Suprapubic skin (tissue), 4 donors: ENCODE measurements at regions not wholly inside any gene's neighbourhood (a gene's known extent, or its start where the extent isn't known, plus 50 kb on each side); places are given as distances from the start of the nearest gene placed in this dataset.
"Not testable (repeated sequence)": the region's sequence is repeated elsewhere in the genome, so short reads cannot be mapped to it uniquely, and the experiment has no call there.

Source experiments
- DNase-seq, 2 donors: peaks; one replicate each; pipeline ENCODE4 v3.0.0-alpha.2; 2019; ENCODE audit warnings: low spot score in 2 of 2
- H3K27ac ChIP-seq: fragments of 200-600 bp; sonication (generic); one replicate; pipeline ENCODE4 v1.5.1; 2019
- H3K27me3 ChIP-seq: fragments of 200-600 bp; sonication (generic); one replicate; pipeline ENCODE4 v1.5.1; 2019
- H3K36me3 ChIP-seq: fragments of 200-600 bp; sonication (generic); one replicate; pipeline ENCODE4 v1.5.1; 2019
- H3K4me1 ChIP-seq: fragments of 200-600 bp; sonication (generic); one replicate; pipeline ENCODE4 v1.5.1; 2019
- H3K4me3 ChIP-seq: fragments of 200-600 bp; sonication (generic); one replicate; pipeline ENCODE4 v1.5.1; 2019; ENCODE audit warnings: mild to moderate bottlenecking
- H3K9me3 ChIP-seq: fragments of 200-600 bp; sonication (generic); one replicate; pipeline ENCODE4 v1.5.1; 2019
- EP300 ChIP-seq: sonication (generic); formaldehyde crosslinking; IDR thresholded peaks from one replicate; pipeline ENCODE4 v1.6.1; 2017; ENCODE audit warnings: antibody characterized with exemption
- POLR2A ChIP-seq, 2 donors: fragments of 450-650 bp; IDR thresholded peaks; one replicate each; pipeline ENCODE4 v1.6.1; 2017; ENCODE audit warnings: antibody characterized with exemption in 2 of 2, mild to moderate bottlenecking in 2 of 2, moderate library complexity in 2 of 2
- POLR2AphosphoS5 ChIP-seq, 3 donors: sonication (generic); formaldehyde crosslinking; IDR thresholded peaks; one replicate each; pipeline ENCODE4 v1.6.1; 2017; ENCODE audit warnings: antibody characterized with exemption in 3 of 3
- WGBS: methylation state at CpG from one replicate; pipeline ENCODE4 v1.1.5; 2018; 5-methylcytosine and 5-hydroxymethylcytosine counted together
- TF ChIP-seq, protein P1 (sequence below), 2 donors: fragments of 200-600 bp in 1 of 2; fragments of 450-650 bp in 1 of 2; sonication (generic) in 1 of 2; IDR thresholded peaks; one replicate each; pipeline ENCODE4 v1.5.1; 2016 to 2019; ENCODE audit warnings: antibody characterized with exemption in 2 of 2, mild to moderate bottlenecking in 1 of 2, moderate library complexity in 1 of 2

DNA sequence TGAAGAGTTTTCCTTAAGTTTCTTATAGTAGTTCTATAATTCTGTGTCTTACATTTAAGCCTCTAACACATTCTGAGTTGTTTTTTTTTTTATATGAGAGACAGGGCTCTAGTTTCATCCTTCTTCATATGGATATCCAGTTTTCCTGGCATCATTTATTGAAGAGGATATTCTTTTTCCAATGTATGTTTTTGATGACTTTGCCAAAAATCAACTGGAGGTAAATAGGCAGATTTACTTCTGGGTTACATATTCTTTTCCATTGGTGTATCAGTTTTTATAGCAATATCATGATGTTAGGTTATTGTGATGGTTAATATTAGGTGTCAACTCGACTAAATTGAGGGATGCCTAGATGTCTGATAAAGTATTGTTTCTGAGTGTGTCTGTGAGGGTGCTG is 650.7 kb upstream of the GRID2 start:
- Histone ChIP-seq H3K27ac (no peak overlapping the region), H3K27me3 (no peaks in the 10 kb centered on the region), H3K36me3 (no peaks in the 10 kb centered on the region), H3K4me1 (no peaks in the 10 kb centered on the region), H3K4me3 (no peak overlapping the region), H3K9me3 (no peaks in the 10 kb centered on the region)
- DNase-seq, result no peak
- 69% methylated on average over 1 of the region's 1 CpG for WGBS
- no peak for TF ChIP-seq POLR2AphosphoS5 (IDR thresholded peaks at IDR 0.05)
- TF ChIP-seq POLR2A (IDR thresholded peaks at IDR 0.05), result no peak
- TF ChIP-seq, protein P1, sequence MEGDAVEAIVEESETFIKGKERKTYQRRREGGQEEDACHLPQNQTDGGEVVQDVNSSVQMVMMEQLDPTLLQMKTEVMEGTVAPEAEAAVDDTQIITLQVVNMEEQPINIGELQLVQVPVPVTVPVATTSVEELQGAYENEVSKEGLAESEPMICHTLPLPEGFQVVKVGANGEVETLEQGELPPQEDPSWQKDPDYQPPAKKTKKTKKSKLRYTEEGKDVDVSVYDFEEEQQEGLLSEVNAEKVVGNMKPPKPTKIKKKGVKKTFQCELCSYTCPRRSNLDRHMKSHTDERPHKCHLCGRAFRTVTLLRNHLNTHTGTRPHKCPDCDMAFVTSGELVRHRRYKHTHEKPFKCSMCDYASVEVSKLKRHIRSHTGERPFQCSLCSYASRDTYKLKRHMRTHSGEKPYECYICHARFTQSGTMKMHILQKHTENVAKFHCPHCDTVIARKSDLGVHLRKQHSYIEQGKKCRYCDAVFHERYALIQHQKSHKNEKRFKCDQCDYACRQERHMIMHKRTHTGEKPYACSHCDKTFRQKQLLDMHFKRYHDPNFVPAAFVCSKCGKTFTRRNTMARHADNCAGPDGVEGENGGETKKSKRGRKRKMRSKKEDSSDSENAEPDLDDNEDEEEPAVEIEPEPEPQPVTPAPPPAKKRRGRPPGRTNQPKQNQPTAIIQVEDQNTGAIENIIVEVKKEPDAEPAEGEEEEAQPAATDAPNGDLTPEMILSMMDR (IDR thresholded peaks at IDR 0.05), result no peak
- TF ChIP-seq EP300, result no peak

DNA sequence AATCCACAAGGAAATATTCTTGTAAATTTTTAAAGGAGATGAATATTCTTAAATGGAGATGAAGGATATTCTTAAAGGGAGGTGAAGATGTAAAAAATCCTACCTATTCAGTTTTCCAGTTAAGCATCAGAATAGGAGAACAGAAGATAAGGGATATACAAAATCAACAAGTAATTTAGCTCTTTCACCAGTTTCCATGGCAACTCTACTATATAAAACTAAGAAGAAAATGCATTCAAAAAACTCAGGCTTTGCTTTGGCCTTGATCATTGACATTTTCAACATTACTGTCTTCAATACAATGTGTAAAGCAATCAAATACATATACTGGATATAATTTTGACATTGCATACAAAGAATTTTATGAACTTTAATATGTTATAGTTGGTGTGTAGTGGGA is 622.7 kb upstream of the GRID2 start:
- Histone ChIP-seq H3K27me3 (no peaks in the 10 kb centered on the region), H3K4me3 (no peak overlapping the region), H3K4me1 (no peaks in the 10 kb centered on the region), H3K9me3 (no peaks in the 10 kb centered on the region), H3K27ac (no peak overlapping the region), H3K36me3 (no peaks in the 10 kb centered on the region)
- TF ChIP-seq, protein P1 (IDR thresholded peaks at IDR 0.05), result no peak
- TF ChIP-seq POLR2A (IDR thresholded peaks at IDR 0.05) (no peak), EP300 (no peak), POLR2AphosphoS5 (IDR thresholded peaks at IDR 0.05) (no peak)
- no peak for DNase-seq

DNA sequence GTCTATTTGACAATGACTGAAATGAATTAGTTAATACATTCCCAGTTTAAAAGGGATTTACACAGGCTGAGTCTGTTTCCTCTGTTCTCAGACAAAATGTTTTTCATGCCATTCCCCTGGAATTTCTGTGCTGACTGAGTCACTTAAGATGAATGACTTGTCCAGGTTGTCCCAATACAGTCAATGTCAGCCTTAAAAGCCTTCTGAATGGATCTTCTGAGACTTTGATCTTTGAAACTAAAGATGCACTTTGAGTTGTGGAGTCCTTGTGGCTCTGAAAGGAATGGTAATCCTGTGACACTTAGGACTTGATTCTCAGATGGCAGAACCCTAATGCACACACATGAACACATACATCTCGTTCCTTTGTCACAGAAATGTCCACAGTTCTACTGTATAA is 622.2 kb upstream of the GRID2 start:
- Histone ChIP-seq H3K9me3 (no peaks in the 10 kb centered on the region), H3K4me3 (no peak overlapping the region), H3K27ac (no peak overlapping the region), H3K36me3 (no peaks in the 10 kb centered on the region), H3K4me1 (no peaks in the 10 kb centered on the region), H3K27me3 (no peaks in the 10 kb centered on the region)
- TF ChIP-seq POLR2A (IDR thresholded peaks at IDR 0.05) (no peak), EP300 (no peak)
- TF ChIP-seq, protein P1 (IDR thresholded peaks at IDR 0.05), result no peak
- WGBS, result 78% methylated on average over 1 of the region's 1 CpG
- no peak for DNase-seq

DNA sequence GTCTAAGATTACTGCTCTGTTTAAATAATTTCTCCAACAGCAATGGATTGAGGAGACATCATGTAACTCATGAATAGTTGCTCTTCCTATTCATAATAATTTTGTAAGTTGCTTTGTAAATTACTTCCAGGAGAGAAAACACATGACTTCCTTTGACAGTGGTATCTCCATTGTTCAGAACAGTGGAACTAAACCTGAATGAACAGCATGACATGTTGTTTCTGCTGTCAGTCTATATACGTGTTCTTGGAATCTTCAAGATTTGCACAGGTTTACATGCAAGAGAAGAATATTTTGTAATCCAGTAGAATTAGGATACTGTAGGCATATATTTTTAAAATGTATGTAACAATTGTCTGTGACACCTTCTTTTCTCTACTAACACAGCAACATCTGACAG is 618.8 kb upstream of the GRID2 start:
- WGBS, result 73% methylated on average over 1 of the region's 1 CpG
- Histone ChIP-seq H3K27ac (no peak overlapping the region), H3K27me3 (no peaks in the 10 kb centered on the region), H3K4me1 (no peaks in the 10 kb centered on the region), H3K4me3 (no peak overlapping the region), H3K9me3 (no peaks in the 10 kb centered on the region), H3K36me3 (no peaks in the 10 kb centered on the region)
- no peak for DNase-seq
- TF ChIP-seq, protein P1 (IDR thresholded peaks at IDR 0.05), result no peak
- TF ChIP-seq EP300 (no peak), POLR2AphosphoS5 (IDR thresholded peaks at IDR 0.05) (no peak), POLR2A (IDR thresholded peaks at IDR 0.05) (no peak)

DNA sequence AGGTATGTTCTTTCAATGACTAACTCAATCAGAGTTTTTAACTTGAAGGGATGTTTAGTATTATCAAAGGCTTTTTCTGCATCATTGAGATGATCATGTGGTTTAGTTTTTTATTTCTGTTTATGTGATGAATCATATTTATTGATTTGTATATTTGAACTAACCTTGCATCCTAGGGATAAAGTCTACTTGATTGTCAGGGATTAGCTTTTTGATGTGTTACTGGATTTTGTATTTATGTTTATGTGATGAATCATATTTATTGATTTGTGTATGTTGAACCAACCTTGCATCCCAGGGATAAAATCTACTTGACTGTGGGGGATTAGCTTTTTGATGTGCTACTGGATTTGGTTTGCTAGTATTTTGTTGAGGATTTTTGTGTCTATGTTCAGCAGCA is 615.4 kb upstream of the GRID2 start:
- Histone ChIP-seq H3K27me3 (no peaks in the 10 kb centered on the region), H3K27ac (no peak overlapping the region), H3K9me3 (no peaks in the 10 kb centered on the region), H3K4me3 (no peak overlapping the region), H3K36me3 (no peaks in the 10 kb centered on the region), H3K4me1 (no peaks in the 10 kb centered on the region)
- TF ChIP-seq EP300 (no peak), POLR2A (IDR thresholded peaks at IDR 0.05) (no peak)
- TF ChIP-seq, protein P1 (IDR thresholded peaks at IDR 0.05), result no peak
- DNase-seq, result no peak

DNA sequence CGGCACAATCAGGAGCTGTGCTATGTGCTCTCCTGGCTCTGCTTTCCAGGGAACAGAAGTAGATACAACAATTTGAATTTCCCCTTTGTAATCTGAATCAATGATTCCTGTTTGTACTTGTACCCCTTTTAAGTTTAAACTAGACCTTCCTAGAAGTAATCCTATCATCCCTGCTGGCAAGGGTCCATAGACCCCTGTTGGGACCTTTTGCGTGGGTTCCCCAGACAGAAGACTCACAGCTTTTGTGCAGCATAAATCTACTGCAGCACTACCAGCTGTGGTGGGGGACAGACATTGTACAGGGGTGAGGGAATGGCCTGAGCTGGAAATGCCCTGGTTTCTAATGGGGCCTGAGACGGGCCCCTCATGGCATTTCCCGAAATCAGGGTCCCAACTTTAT is 604.1 kb upstream of the GRID2 start:
- H3K4me3 ChIP-seq, H3K9me3 ChIP-seq, H3K27ac ChIP-seq, H3K4me1 ChIP-seq, DNase-seq, H3K36me3 ChIP-seq, H3K27me3 ChIP-seq: not testable (repeated sequence)
- WGBS, result 47% methylated on average over 4 of the region's 4 CpGs
